K562 (cell line): ENCODE measurements at regions not wholly inside any gene's neighbourhood (a gene's known extent, or its start where the extent isn't known, plus 50 kb on each side); places are given as distances from the start of the nearest gene placed in this dataset.

Source experiments
- CBFB ChIP-seq: sonication (generic); formaldehyde crosslinking; IDR thresholded peaks from 2 replicates; pipeline ENCODE4 v1.4.0; 2020; ENCODE audit warnings: mild to moderate bottlenecking, missing genetic modification reagents
- FOXM1 ChIP-seq, 2 experiments: fragments of 450-650 bp in 1 of 2; sonication (generic) in 1 of 2; formaldehyde crosslinking in 1 of 2; IDR thresholded peaks; 2 replicates each; pipeline versions ENCODE4 v1.6.1 to v1.9.0; 2017 to 2022; ENCODE audit warnings: low read depth in 2 of 2, mild to moderate bottlenecking in 2 of 2, missing genetic modification reagents in 1 of 2, moderate library complexity in 1 of 2
- L3MBTL2 ChIP-seq: fragments of 450-650 bp; IDR thresholded peaks from 2 replicates; pipeline ENCODE4 v1.6.1; 2016; ENCODE audit warnings: mild to moderate bottlenecking, moderate library complexity
- MTA3 ChIP-seq: fragments of 450-650 bp; formaldehyde crosslinking; IDR thresholded peaks from 2 replicates; pipeline ENCODE4 v1.6.1; 2017; ENCODE audit warnings: mild to moderate bottlenecking, borderline replicate concordance
- MXI1 ChIP-seq: IDR thresholded peaks from 2 replicates; pipeline ENCODE4 v1.6.1; 2011; ENCODE audit warnings: low read depth, mild to moderate bottlenecking, improper control_type of control experiment, low read length
- SETDB1 ChIP-seq: IDR thresholded peaks from one replicate; pipeline ENCODE4 v1.6.1; 2012; ENCODE audit warnings: low read length, control low read depth, inconsistent platforms
- TF ChIP-seq, protein P1 (sequence below): fragments of 450-650 bp; IDR thresholded peaks from 2 replicates; pipeline ENCODE4 v1.7.1; 2018; ENCODE audit warnings: mild to moderate bottlenecking, low read depth; ENCODE audit not compliant: partially characterized antibody

DNA sequence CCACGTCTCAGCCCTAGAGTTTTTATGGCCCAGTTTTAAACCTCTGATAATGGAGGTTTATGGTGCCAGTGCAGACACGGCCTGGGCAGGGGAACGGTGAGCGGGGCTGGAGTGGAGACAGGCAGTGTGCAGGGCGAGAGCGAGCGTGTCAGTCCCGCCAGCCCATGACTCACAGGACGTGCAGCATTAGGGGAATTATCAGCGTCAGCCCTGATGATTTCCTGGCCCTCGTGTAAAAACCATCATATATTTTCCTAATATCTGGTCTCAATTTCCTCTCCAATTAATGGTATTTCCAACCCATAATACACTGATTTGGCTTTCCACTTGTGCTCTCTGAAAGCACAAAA lies 104.6 kb upstream of the VSTM2B start:
- TF ChIP-seq MXI1, result no peak
- no peak for TF ChIP-seq MTA3
- TF ChIP-seq CBFB (CRISPR knock-in tag), result no peak
- TF ChIP-seq, protein P1, sequence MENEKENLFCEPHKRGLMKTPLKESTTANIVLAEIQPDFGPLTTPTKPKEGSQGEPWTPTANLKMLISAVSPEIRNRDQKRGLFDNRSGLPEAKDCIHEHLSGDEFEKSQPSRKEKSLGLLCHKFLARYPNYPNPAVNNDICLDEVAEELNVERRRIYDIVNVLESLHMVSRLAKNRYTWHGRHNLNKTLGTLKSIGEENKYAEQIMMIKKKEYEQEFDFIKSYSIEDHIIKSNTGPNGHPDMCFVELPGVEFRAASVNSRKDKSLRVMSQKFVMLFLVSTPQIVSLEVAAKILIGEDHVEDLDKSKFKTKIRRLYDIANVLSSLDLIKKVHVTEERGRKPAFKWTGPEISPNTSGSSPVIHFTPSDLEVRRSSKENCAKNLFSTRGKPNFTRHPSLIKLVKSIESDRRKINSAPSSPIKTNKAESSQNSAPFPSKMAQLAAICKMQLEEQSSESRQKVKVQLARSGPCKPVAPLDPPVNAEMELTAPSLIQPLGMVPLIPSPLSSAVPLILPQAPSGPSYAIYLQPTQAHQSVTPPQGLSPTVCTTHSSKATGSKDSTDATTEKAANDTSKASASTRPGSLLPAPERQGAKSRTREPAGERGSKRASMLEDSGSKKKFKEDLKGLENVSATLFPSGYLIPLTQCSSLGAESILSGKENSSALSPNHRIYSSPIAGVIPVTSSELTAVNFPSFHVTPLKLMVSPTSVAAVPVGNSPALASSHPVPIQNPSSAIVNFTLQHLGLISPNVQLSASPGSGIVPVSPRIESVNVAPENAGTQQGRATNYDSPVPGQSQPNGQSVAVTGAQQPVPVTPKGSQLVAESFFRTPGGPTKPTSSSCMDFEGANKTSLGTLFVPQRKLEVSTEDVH, result no peak
- no peak for TF ChIP-seq L3MBTL2
- no peak for TF ChIP-seq FOXM1 (IDR thresholded peaks at IDR 0.05; ENCODE audit: low read depth)
- no peak for TF ChIP-seq FOXM1 (CRISPR knock-in tag; IDR thresholded peaks at IDR 0.05; ENCODE audit: low read depth)
- TF ChIP-seq SETDB1, result no peak
